ENCODE measurements at regions not wholly inside any gene's neighbourhood (a gene's known extent, or its start where the extent isn't known, plus 50 kb on each side); places are given as distances from the start of the nearest gene placed in this dataset.

GRCh38 chr20:61115364-61116065 is 136.5 kb upstream of the CDH4 start:
- ATAC-seq: no peak

GRCh38 chr20:61117725-61118124 is 134.3 kb upstream of the CDH4 start:
- no peak overlapping the region for H3K4me3 Mint-ChIP-seq
- no peak for ATAC-seq
- no peaks in the 10 kb centered on the region for H3K36me3 Mint-ChIP-seq
- no peak overlapping the region for H3K27ac Mint-ChIP-seq
- peaks cover 0 to 18% (median 4%) of the 10 kb centered on the region in 5 donors for H3K27me3 Mint-ChIP-seq
- H3K9me3 Mint-ChIP-seq: no peaks in the 10 kb centered on the region
- no peak for DNase-seq
- peaks cover 2 to 7% (median 5%) of the 10 kb centered on the region in 4 donors for H3K4me1 Mint-ChIP-seq
- POLR2A ChIA-PET: no interaction called here

More at GRCh38 chr20:61115364-61116065, 136.5 kb upstream of the CDH4 start:
- Mint-ChIP-seq H3K9me3 (peaks cover 0 to 1% (median 0%) of the 10 kb centered on the region in 9 donors), H3K4me1 (peaks cover 1 to 2% (median 2%) of the 10 kb centered on the region in 4 donors), H3K36me3 (no peaks in the 10 kb centered on the region), H3K27me3 (peaks cover 0 to 18% (median 4%) of the 10 kb centered on the region in 5 donors), H3K4me3 (no peak overlapping the region), H3K27ac (no peak overlapping the region)
- POLR2A ChIA-PET: no interaction called here
- DNase-seq: no peak

GRCh38 chr20:61118429-61119224 is 133.4 kb upstream of the CDH4 start:
- no peaks in the 10 kb centered on the region for H3K9me3 Mint-ChIP-seq
- DNase-seq (no peak), ATAC-seq (no peak)
- H3K36me3 Mint-ChIP-seq: no peaks in the 10 kb centered on the region
- H3K4me1 Mint-ChIP-seq: peaks cover 2 to 7% (median 5%) of the 10 kb centered on the region in 4 donors
- POLR2A ChIA-PET: no interaction called here
- H3K4me3 Mint-ChIP-seq: no peak overlapping the region
- peak overlapping the region in 1 of 10 donors; percentile 29 for H3K27ac Mint-ChIP-seq
- peaks cover 0 to 16% (median 0%) of the 10 kb centered on the region in 5 donors for H3K27me3 Mint-ChIP-seq

GRCh38 chr20:61119273-61119672 is 132.8 kb upstream of the CDH4 start:
- DNase-seq: no peak
- POLR2A ChIA-PET: no interaction called here
- no peaks in the 10 kb centered on the region for H3K9me3 Mint-ChIP-seq
- ATAC-seq: no peak
- no peaks in the 10 kb centered on the region for H3K36me3 Mint-ChIP-seq
- H3K27me3 Mint-ChIP-seq: peaks cover 0 to 16% (median 0%) of the 10 kb centered on the region in 5 donors
- H3K27ac Mint-ChIP-seq: no peak overlapping the region
- no peak overlapping the region for H3K4me3 Mint-ChIP-seq
- peaks cover 2 to 7% (median 6%) of the 10 kb centered on the region in 4 donors for H3K4me1 Mint-ChIP-seq

GRCh38 chr20:61119794-61120410 is 132.2 kb upstream of the CDH4 start:
- Mint-ChIP-seq H3K4me1 (peaks cover 2 to 7% (median 6%) of the 10 kb centered on the region in 4 donors), H3K9me3 (no peaks in the 10 kb centered on the region), H3K36me3 (no peaks in the 10 kb centered on the region), H3K4me3 (no peak overlapping the region), H3K27ac (no peak overlapping the region), H3K27me3 (peaks cover 0 to 16% (median 0%) of the 10 kb centered on the region in 5 donors)
- DNase-seq (no peak), ATAC-seq (no peak)
- POLR2A ChIA-PET: no interaction called here

- Mint-ChIP-seq H3K4me3 (no peak overlapping the region), H3K4me1 (peaks cover 2 to 7% (median 6%) of the 10 kb centered on the region in 4 donors), H3K36me3 (no peaks in the 10 kb centered on the region), H3K9me3 (no peaks in the 10 kb centered on the region), H3K27me3 (peaks cover 0 to 10% (median 0%) of the 10 kb centered on the region in 5 donors), H3K27ac (no peak overlapping the region)
- DNase-seq (peak in 7 of 10 donors; percentile 7 to 35 (median 18)), ATAC-seq (peak in 1 of 2 donors; percentile 55)
- POLR2A ChIA-PET: no interaction called here
Measured at GRCh38 chr20:61120595-61121515, 131.2 kb upstream of the CDH4 start.

- peaks cover 2 to 7% (median 6%) of the 10 kb centered on the region in 4 donors for H3K4me1 Mint-ChIP-seq
- POLR2A ChIA-PET: no interaction called here
Measured at GRCh38 chr20:61121661-61122060, 130.4 kb upstream of the CDH4 start.

GRCh38 chr20:61123286-61123685 is 128.8 kb upstream of the CDH4 start:
- POLR2A ChIA-PET: no interaction called here
- H3K27ac Mint-ChIP-seq: no peak overlapping the region
- no peak for DNase-seq

More at GRCh38 chr20:61121661-61122060, 130.4 kb upstream of the CDH4 start:
- H3K27me3 Mint-ChIP-seq: peaks cover 0 to 10% (median 0%) of the 10 kb centered on the region in 5 donors
- no peaks in the 10 kb centered on the region for H3K36me3 Mint-ChIP-seq
- H3K27ac Mint-ChIP-seq: no peak overlapping the region
- H3K9me3 Mint-ChIP-seq: no peaks in the 10 kb centered on the region
- no peak for DNase-seq
- no peak for ATAC-seq
- H3K4me3 Mint-ChIP-seq: no peak overlapping the region

GRCh38 chr20:61123751-61124368 is 128.2 kb upstream of the CDH4 start:
- POLR2A ChIA-PET: no interaction called here
- DNase-seq: no peak
- peaks cover 0 to under 1% (median 0%) of the 10 kb centered on the region in 5 donors for H3K27me3 Mint-ChIP-seq
- H3K36me3 Mint-ChIP-seq: no peaks in the 10 kb centered on the region
- ATAC-seq: no peak
- no peak overlapping the region for H3K27ac Mint-ChIP-seq
- no peaks in the 10 kb centered on the region for H3K9me3 Mint-ChIP-seq
- H3K4me3 Mint-ChIP-seq: no peak overlapping the region
- H3K4me1 Mint-ChIP-seq: peaks cover 2 to 8% (median 6%) of the 10 kb centered on the region in 4 donors

More at GRCh38 chr20:61123286-61123685, 128.8 kb upstream of the CDH4 start:
- no peaks in the 10 kb centered on the region for H3K9me3 Mint-ChIP-seq
- H3K27me3 Mint-ChIP-seq: peaks cover 0 to 6% (median 0%) of the 10 kb centered on the region in 5 donors
- H3K4me1 Mint-ChIP-seq: peaks cover 2 to 7% (median 6%) of the 10 kb centered on the region in 4 donors
- no peak for ATAC-seq
- H3K36me3 Mint-ChIP-seq: no peaks in the 10 kb centered on the region
- H3K4me3 Mint-ChIP-seq: no peak overlapping the region

- DNase-seq (no peak), ATAC-seq (no peak)
- Mint-ChIP-seq H3K36me3 (no peaks in the 10 kb centered on the region), H3K4me1 (peaks cover 2 to 19% (median 9%) of the 10 kb centered on the region in 4 donors), H3K9me3 (no peaks in the 10 kb centered on the region), H3K27ac (no peak overlapping the region), H3K27me3 (peaks cover 0 to 7% (median 0%) of the 10 kb centered on the region in 5 donors), H3K4me3 (no peak overlapping the region)
- POLR2A ChIA-PET: no interaction called here
Measured at GRCh38 chr20:61125076-61125475, 127.0 kb upstream of the CDH4 start.

GRCh38 chr20:61125546-61126180 is 126.4 kb upstream of the CDH4 start:
- Mint-ChIP-seq H3K4me1 (peaks cover 0 to 21% (median 6%) of the 10 kb centered on the region in 4 donors), H3K4me3 (no peak overlapping the region), H3K27ac (no peak overlapping the region), H3K27me3 (peaks cover 0 to 13% (median 0%) of the 10 kb centered on the region in 5 donors), H3K9me3 (no peaks in the 10 kb centered on the region), H3K36me3 (no peaks in the 10 kb centered on the region)
- POLR2A ChIA-PET: no interaction called here
- DNase-seq: no peak
- no peak for ATAC-seq
